GM18867 (cell line): ENCODE measurements at regions not wholly inside any gene's neighbourhood (a gene's known extent, or its start where the extent isn't known, plus 50 kb on each side); places are given as distances from the start of the nearest gene placed in this dataset.

Experiments
- ATAC-seq: cut with Tn5 transposase; IDR thresholded peaks from one replicate; pipeline ENCODE4 v1.9.1; 2021; ENCODE audit warnings: mild to moderate bottlenecking, moderate library complexity; ENCODE audit not compliant: unreplicated experiment

- no peak for ATAC-seq
Observed at GRCh38 chr21:20545454-20545853, 452.8 kb upstream of the NCAM2 start.

- no peak for ATAC-seq
Observed at GRCh38 chr21:20551939-20552338, 446.3 kb upstream of the NCAM2 start.

- ATAC-seq = no peak
Observed at GRCh38 chr21:20554785-20555184, 443.4 kb upstream of the NCAM2 start.

- ATAC-seq = no peak
Observed at GRCh38 chr21:20570824-20571232, 427.4 kb upstream of the NCAM2 start.

GRCh38 chr21:20572582-20572981 lies 425.6 kb upstream of the NCAM2 start:
- no peak for ATAC-seq

GRCh38 chr21:20581361-20581760 lies 416.8 kb upstream of the NCAM2 start:
- ATAC-seq = no peak

- no peak for ATAC-seq
Observed at GRCh38 chr21:20591284-20591683, 406.9 kb upstream of the NCAM2 start.

- no peak for ATAC-seq
Observed at GRCh38 chr21:20592463-20592862, 405.7 kb upstream of the NCAM2 start.

GRCh38 chr21:20603236-20603635 lies 395.0 kb upstream of the NCAM2 start:
- ATAC-seq = no peak

GRCh38 chr21:20611008-20611407 lies 387.2 kb upstream of the NCAM2 start:
- no peak for ATAC-seq

- ATAC-seq = no peak
Observed at GRCh38 chr21:20613654-20614053, 384.6 kb upstream of the NCAM2 start.

GRCh38 chr21:20617130-20617529 lies 381.1 kb upstream of the NCAM2 start:
- ATAC-seq = no peak

GRCh38 chr21:20618878-20619277 lies 379.3 kb upstream of the NCAM2 start:
- no peak for ATAC-seq

GRCh38 chr21:20627594-20627993 lies 370.6 kb upstream of the NCAM2 start:
- ATAC-seq = no peak

- ATAC-seq = no peak
Observed at GRCh38 chr21:20631633-20632032, 366.6 kb upstream of the NCAM2 start.

- no peak for ATAC-seq
Observed at GRCh38 chr21:20639026-20639425, 359.2 kb upstream of the NCAM2 start.

- ATAC-seq = no peak
Observed at GRCh38 chr21:20641241-20641640, 357.0 kb upstream of the NCAM2 start.

GRCh38 chr21:20642681-20643080 lies 355.5 kb upstream of the NCAM2 start:
- no peak for ATAC-seq

GRCh38 chr21:20644552-20644951 lies 353.7 kb upstream of the NCAM2 start:
- ATAC-seq = no peak

- ATAC-seq = no peak
Observed at GRCh38 chr21:20645344-20645743, 352.9 kb upstream of the NCAM2 start.

- ATAC-seq = no peak
Observed at GRCh38 chr21:20646431-20647165, 351.6 kb upstream of the NCAM2 start.

GRCh38 chr21:20647607-20648006 lies 350.6 kb upstream of the NCAM2 start:
- no peak for ATAC-seq

- ATAC-seq = no peak
Observed at GRCh38 chr21:20649231-20649630, 349.0 kb upstream of the NCAM2 start.
